Coronary artery (tissue), 2 donors: ENCODE measurements at regions not wholly inside any gene's neighbourhood (a gene's known extent, or its start where the extent isn't known, plus 50 kb on each side); places are given as distances from the start of the nearest gene placed in this dataset.
"Not testable (repeated sequence)": the region's sequence is repeated elsewhere in the genome, so short reads cannot be mapped to it uniquely, and the experiment has no call there.

ENCODE experiments used
- DNase-seq: peaks from one replicate; pipeline ENCODE4 v3.0.0-alpha.2; 2017; ENCODE audit warnings: low spot score
- H3K27ac ChIP-seq, 2 donors: fragments of 200-600 bp; sonication (generic); one replicate each; pipeline ENCODE4 v1.5.1; 2016 to 2019
- H3K4me3 ChIP-seq: fragments of 200-600 bp; sonication (generic); 2 replicates; pipeline ENCODE4 v1.5.1; 2016; ENCODE audit warnings: mild to moderate bottlenecking, moderate library complexity
- CTCF ChIP-seq: fragments of 200-600 bp; sonication (generic); IDR thresholded peaks from one replicate; pipeline ENCODE4 v1.5.1; 2019; ENCODE audit warnings: antibody characterized with exemption

GRCh38 chr3:71928212-71928611 is 143.3 kb upstream of the PROK2 start:
- no peak overlapping the region for H3K27ac ChIP-seq
- no peak for DNase-seq
- no peak for TF ChIP-seq CTCF
- H3K4me3 ChIP-seq, result no peak overlapping the region

- DNase-seq, result no peak
- no peak for TF ChIP-seq CTCF
- no peak overlapping the region for H3K4me3 ChIP-seq
- H3K27ac ChIP-seq, result no peak overlapping the region
These were observed 142.6 kb upstream of the PROK2 start for GRCh38 chr3:71927505-71928066.

- TF ChIP-seq CTCF, result no peak
- H3K4me3 ChIP-seq, result no peak overlapping the region
- DNase-seq, result no peak
- H3K27ac ChIP-seq, result no peak overlapping the region
These were observed 141.7 kb upstream of the PROK2 start for GRCh38 chr3:71926616-71927015.

- TF ChIP-seq CTCF, result no peak
- Histone ChIP-seq H3K27ac (no peak overlapping the region), H3K4me3 (no peak overlapping the region)
- DNase-seq, result no peak
These were observed 141.3 kb upstream of the PROK2 start for GRCh38 chr3:71926262-71926600.

- not testable (repeated sequence) for DNase-seq, H3K27ac ChIP-seq, H3K4me3 ChIP-seq
These were observed 140.7 kb upstream of the PROK2 start for GRCh38 chr3:71925511-71926261.

GRCh38 chr3:71924721-71925120 is 139.8 kb upstream of the PROK2 start:
- Histone ChIP-seq H3K27ac (no peak overlapping the region), H3K4me3 (no peak overlapping the region)
- no peak for DNase-seq
- no peak for TF ChIP-seq CTCF

- TF ChIP-seq CTCF, result no peak
- DNase-seq, result no peak
- H3K27ac ChIP-seq, result no peak overlapping the region
- no peak overlapping the region for H3K4me3 ChIP-seq
These were observed 136.1 kb upstream of the PROK2 start for GRCh38 chr3:71921036-71921435.
